Endodermal cell (in vitro differentiated cells): ENCODE measurements at regions not wholly inside any gene's neighbourhood (a gene's known extent, or its start where the extent isn't known, plus 50 kb on each side); places are given as distances from the start of the nearest gene placed in this dataset.

Experiments used
- DNase-seq: peaks from one replicate; pipeline ENCODE4 v3.0.0-alpha.2; 2017
- H3K27ac ChIP-seq: 2 replicates; pipeline ENCODE4 v1.5.1; 2013; ENCODE audit warnings: mild to moderate bottlenecking, low read depth, low read length, moderate library complexity
- H3K27me3 ChIP-seq: 2 replicates; pipeline ENCODE4 v1.6.1; 2013; ENCODE audit warnings: mild to moderate bottlenecking, low read length, moderate library complexity; ENCODE audit not compliant: insufficient read depth, control insufficient read depth, poor library complexity, severe bottlenecking
- H3K36me3 ChIP-seq: 2 replicates; pipeline ENCODE4 v1.7.0; 2013; ENCODE audit warnings: mild to moderate bottlenecking, low read length, moderate library complexity; ENCODE audit not compliant: control insufficient read depth, insufficient read depth
- H3K4me1 ChIP-seq: one replicate; pipeline ENCODE4 v1.7.0; 2013; ENCODE audit warnings: low read length; ENCODE audit not compliant: control insufficient read depth, insufficient read depth
- H3K4me3 ChIP-seq: 2 replicates; pipeline ENCODE4 v1.5.1; 2013; ENCODE audit warnings: mild to moderate bottlenecking, low read length, moderate library complexity
- H3K9ac ChIP-seq: 2 replicates; pipeline ENCODE4 v1.6.1; 2013; ENCODE audit warnings: mild to moderate bottlenecking, low read length, moderate library complexity; ENCODE audit not compliant: poor library complexity, severe bottlenecking; ENCODE audit errors: extremely low read depth
- H3K9me3 ChIP-seq: 2 replicates; pipeline ENCODE4 v1.6.1; 2013; ENCODE audit warnings: mild to moderate bottlenecking, low read length, moderate library complexity; ENCODE audit not compliant: control insufficient read depth
- H3K27ac Mint-ChIP-seq: 2 replicates; pipeline ENCODE4 v1.8.0; 2020; ENCODE audit warnings: mixed read lengths
- H3K27me3 Mint-ChIP-seq: 2 replicates; pipeline ENCODE4 v1.8.0; 2021; ENCODE audit warnings: mild to moderate bottlenecking, mixed read lengths; ENCODE audit not compliant: insufficient read depth
- H3K36me3 Mint-ChIP-seq: 2 replicates; pipeline ENCODE4 v1.8.0; 2020; ENCODE audit warnings: low read depth, mixed read lengths
- H3K4me1 Mint-ChIP-seq: 2 replicates; pipeline ENCODE4 v1.8.0; 2020; ENCODE audit warnings: mixed read lengths
- H3K4me3 Mint-ChIP-seq: 2 replicates; pipeline ENCODE4 v1.8.0; 2020; ENCODE audit warnings: mild to moderate bottlenecking, moderate library complexity, mixed read lengths
- H3K9me3 Mint-ChIP-seq: 2 replicates; pipeline ENCODE4 v1.8.0; 2020; ENCODE audit warnings: mild to moderate bottlenecking, mixed read lengths
- WGBS, 2 experiments: methylation state at CpG; one replicate each; pipeline versions ENCODE4 v1.1.5 to v1.1.7; 2013; ENCODE audit warnings: missing lambda C conversion rate in 2 of 2, mixed read lengths in 1 of 2; ENCODE audit not compliant: insufficient coverage in 1 of 2, insufficient read length in 1 of 2; 5-methylcytosine and 5-hydroxymethylcytosine counted together
- TF ChIP-seq, protein P1 (sequence below): fragments of 200-600 bp; sonication (generic); conservative IDR thresholded peaks from 2 replicates; pipeline ENCODE4 v1.5.0; 2021; ENCODE audit warnings: antibody characterized with exemption, mild to moderate bottlenecking

- H3K4me1 ChIP-seq, result no peaks in the 10 kb centered on the region
- H3K9me3 Mint-ChIP-seq, result no peaks in the 10 kb centered on the region
- H3K4me3 Mint-ChIP-seq, result no peak overlapping the region
- no peaks in the 10 kb centered on the region for H3K36me3 Mint-ChIP-seq
- peaks cover 1% of the 10 kb centered on the region for H3K4me1 Mint-ChIP-seq
- no peak for DNase-seq
- H3K27ac ChIP-seq, result no peak overlapping the region
- H3K4me3 ChIP-seq, result no peak overlapping the region
- no peaks in the 10 kb centered on the region for H3K9me3 ChIP-seq
- 90 to 93% methylated on average over 6 of the region's 6 CpGs for WGBS, 2 experiments
- no peak overlapping the region for H3K27ac Mint-ChIP-seq
- TF ChIP-seq, protein P1, sequence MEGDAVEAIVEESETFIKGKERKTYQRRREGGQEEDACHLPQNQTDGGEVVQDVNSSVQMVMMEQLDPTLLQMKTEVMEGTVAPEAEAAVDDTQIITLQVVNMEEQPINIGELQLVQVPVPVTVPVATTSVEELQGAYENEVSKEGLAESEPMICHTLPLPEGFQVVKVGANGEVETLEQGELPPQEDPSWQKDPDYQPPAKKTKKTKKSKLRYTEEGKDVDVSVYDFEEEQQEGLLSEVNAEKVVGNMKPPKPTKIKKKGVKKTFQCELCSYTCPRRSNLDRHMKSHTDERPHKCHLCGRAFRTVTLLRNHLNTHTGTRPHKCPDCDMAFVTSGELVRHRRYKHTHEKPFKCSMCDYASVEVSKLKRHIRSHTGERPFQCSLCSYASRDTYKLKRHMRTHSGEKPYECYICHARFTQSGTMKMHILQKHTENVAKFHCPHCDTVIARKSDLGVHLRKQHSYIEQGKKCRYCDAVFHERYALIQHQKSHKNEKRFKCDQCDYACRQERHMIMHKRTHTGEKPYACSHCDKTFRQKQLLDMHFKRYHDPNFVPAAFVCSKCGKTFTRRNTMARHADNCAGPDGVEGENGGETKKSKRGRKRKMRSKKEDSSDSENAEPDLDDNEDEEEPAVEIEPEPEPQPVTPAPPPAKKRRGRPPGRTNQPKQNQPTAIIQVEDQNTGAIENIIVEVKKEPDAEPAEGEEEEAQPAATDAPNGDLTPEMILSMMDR, result no peak
- no peak overlapping the region for H3K9ac ChIP-seq
- no peaks in the 10 kb centered on the region for H3K36me3 ChIP-seq
- H3K27me3 Mint-ChIP-seq, result peaks cover 9% of the 10 kb centered on the region
- peaks cover 11% of the 10 kb centered on the region for H3K27me3 ChIP-seq
Observed at GRCh38 chr7:25965405-25966123, 186.4 kb upstream of the NFE2L3 start.

GRCh38 chr7:25966469-25966868 lies 185.5 kb upstream of the NFE2L3 start:
- no peak overlapping the region for H3K4me3 ChIP-seq
- H3K36me3 ChIP-seq, result no peaks in the 10 kb centered on the region
- Mint-ChIP-seq H3K36me3 (no peaks in the 10 kb centered on the region), H3K27ac (no peak overlapping the region), H3K4me3 (no peak overlapping the region), H3K4me1 (peaks cover 4% of the 10 kb centered on the region), H3K27me3 (peaks cover 9% of the 10 kb centered on the region), H3K9me3 (no peaks in the 10 kb centered on the region)
- peaks cover 11% of the 10 kb centered on the region for H3K27me3 ChIP-seq
- H3K27ac ChIP-seq, result no peak overlapping the region
- H3K9ac ChIP-seq, result no peak overlapping the region
- H3K9me3 ChIP-seq, result no peaks in the 10 kb centered on the region
- no peaks in the 10 kb centered on the region for H3K4me1 ChIP-seq
- no peak for DNase-seq
- TF ChIP-seq, protein P1, result no peak

- H3K27me3 Mint-ChIP-seq, result peaks cover 9% of the 10 kb centered on the region
- Histone ChIP-seq H3K4me3 (no peak overlapping the region), H3K9ac (no peak overlapping the region), H3K9me3 (no peaks in the 10 kb centered on the region), H3K27me3 (peaks cover 11% of the 10 kb centered on the region), H3K4me1 (no peaks in the 10 kb centered on the region), H3K36me3 (no peaks in the 10 kb centered on the region), H3K27ac (no peak overlapping the region)
- no peaks in the 10 kb centered on the region for H3K9me3 Mint-ChIP-seq
- H3K27ac Mint-ChIP-seq, result no peak overlapping the region
- WGBS, 2 experiments, result 90 to 93% methylated on average over 4 of the region's 4 CpGs
- TF ChIP-seq, protein P1, result no peak
- no peak overlapping the region for H3K4me3 Mint-ChIP-seq
- no peaks in the 10 kb centered on the region for H3K36me3 Mint-ChIP-seq
- no peak for DNase-seq
- peaks cover 4% of the 10 kb centered on the region for H3K4me1 Mint-ChIP-seq
Observed at GRCh38 chr7:25967278-25968204, 184.5 kb upstream of the NFE2L3 start.
